GM18511 (cell line): ENCODE measurements at regions not wholly inside any gene's neighbourhood (a gene's known extent, or its start where the extent isn't known, plus 50 kb on each side); places are given as distances from the start of the nearest gene placed in this dataset.

Experiments
- ATAC-seq: cut with Tn5 transposase; IDR thresholded peaks from one replicate; pipeline ENCODE4 v1.9.1; 2021; ENCODE audit warnings: mild to moderate bottlenecking, moderate library complexity; ENCODE audit not compliant: unreplicated experiment

GRCh38 chr9:80066931-80067330 is 495.2 kb downstream of the TLE4 start:
- ATAC-seq: no peak

- no peak for ATAC-seq
Measured at GRCh38 chr9:80062567-80062966, 490.8 kb downstream of the TLE4 start.

- no peak for ATAC-seq
Measured at GRCh38 chr9:80061940-80062339, 490.2 kb downstream of the TLE4 start.

GRCh38 chr9:80061096-80061495 is 489.3 kb downstream of the TLE4 start:
- no peak for ATAC-seq

- no peak for ATAC-seq
Measured at GRCh38 chr9:80059979-80060378, 488.2 kb downstream of the TLE4 start.

- ATAC-seq: no peak
Measured at GRCh38 chr9:80059191-80059590, 487.4 kb downstream of the TLE4 start.

GRCh38 chr9:80052830-80053229 is 481.1 kb downstream of the TLE4 start:
- no peak for ATAC-seq

GRCh38 chr9:80049096-80049782 is 477.5 kb downstream of the TLE4 start:
- ATAC-seq: no peak

GRCh38 chr9:80046481-80046880 is 474.7 kb downstream of the TLE4 start:
- no peak for ATAC-seq

- ATAC-seq: no peak
Measured at GRCh38 chr9:80041821-80042220, 470.1 kb downstream of the TLE4 start.

GRCh38 chr9:80040457-80040856 is 468.7 kb downstream of the TLE4 start:
- no peak for ATAC-seq

- ATAC-seq: no peak
Measured at GRCh38 chr9:80030801-80031200, 459.0 kb downstream of the TLE4 start.

- no peak for ATAC-seq
Measured at GRCh38 chr9:80028501-80028900, 456.7 kb downstream of the TLE4 start.

- no peak for ATAC-seq
Measured at GRCh38 chr9:80025796-80026520, 454.2 kb downstream of the TLE4 start.

- no peak for ATAC-seq
Measured at GRCh38 chr9:80025131-80025530, 453.4 kb downstream of the TLE4 start.

GRCh38 chr9:80020530-80020929 is 448.8 kb downstream of the TLE4 start:
- no peak for ATAC-seq

GRCh38 chr9:80020056-80020455 is 448.3 kb downstream of the TLE4 start:
- no peak for ATAC-seq

GRCh38 chr9:80013891-80014290 is 442.1 kb downstream of the TLE4 start:
- no peak for ATAC-seq

GRCh38 chr9:80012557-80013330 is 441.0 kb downstream of the TLE4 start:
- no peak for ATAC-seq

GRCh38 chr9:80009204-80009603 is 437.4 kb downstream of the TLE4 start:
- no peak for ATAC-seq

GRCh38 chr9:80004714-80005113 is 432.9 kb downstream of the TLE4 start:
- ATAC-seq: no peak

- ATAC-seq: no peak
Measured at GRCh38 chr9:79990536-79990935, 418.8 kb downstream of the TLE4 start.
